HG03439 (cell line): ENCODE measurements at regions not wholly inside any gene's neighbourhood (a gene's known extent, or its start where the extent isn't known, plus 50 kb on each side); places are given as distances from the start of the nearest gene placed in this dataset.
A peak's percentile ranks its signal among the peaks of the same experiment; 100 is the strongest.
"Not testable (repeated sequence)": the region's sequence is repeated elsewhere in the genome, so short reads cannot be mapped to it uniquely, and the experiment has no call there.

Source experiments
- ATAC-seq: cut with Tn5 transposase; IDR thresholded peaks from one replicate; pipeline ENCODE4 v1.9.1; 2021; ENCODE audit warnings: mild to moderate bottlenecking, moderate library complexity; ENCODE audit not compliant: unreplicated experiment

- not testable (repeated sequence) for ATAC-seq
Measured at GRCh38 chr9:66601472-66601871, 299.1 kb upstream of the ZNF658 start.

- ATAC-seq = not testable (repeated sequence)
Measured at GRCh38 chr9:66631521-66632046, 268.9 kb upstream of the ZNF658 start.

GRCh38 chr9:66647675-66648074, 252.8 kb upstream of the ZNF658 start:
- ATAC-seq = not testable (repeated sequence)

- not testable (repeated sequence) for ATAC-seq
Measured at GRCh38 chr9:66690242-66690641, 210.3 kb upstream of the ZNF658 start.

- ATAC-seq = not testable (repeated sequence)
Measured at GRCh38 chr9:66695561-66696240, 204.8 kb upstream of the ZNF658 start.

GRCh38 chr9:66697343-66698065, 203.0 kb upstream of the ZNF658 start:
- ATAC-seq = not testable (repeated sequence)

- ATAC-seq = not testable (repeated sequence)
Measured at GRCh38 chr9:66698066-66698455, 202.5 kb upstream of the ZNF658 start.

GRCh38 chr9:66701411-66702377, 198.8 kb upstream of the ZNF658 start:
- ATAC-seq = not testable (repeated sequence)

- not testable (repeated sequence) for ATAC-seq
Measured at GRCh38 chr9:66711553-66711952, 189.0 kb upstream of the ZNF658 start.

GRCh38 chr9:66712870-66713269, 187.7 kb upstream of the ZNF658 start:
- ATAC-seq = peak; percentile 74

GRCh38 chr9:66713552-66713951, 187.0 kb upstream of the ZNF658 start:
- not testable (repeated sequence) for ATAC-seq

GRCh38 chr9:66720845-66721244, 179.7 kb upstream of the ZNF658 start:
- ATAC-seq = not testable (repeated sequence)

- ATAC-seq = not testable (repeated sequence)
Measured at GRCh38 chr9:66727540-66727939, 173.0 kb upstream of the ZNF658 start.

GRCh38 chr9:66736686-66737085, 163.8 kb upstream of the ZNF658 start:
- not testable (repeated sequence) for ATAC-seq

GRCh38 chr9:66738418-66738817, 162.1 kb upstream of the ZNF658 start:
- ATAC-seq = not testable (repeated sequence)

- not testable (repeated sequence) for ATAC-seq
Measured at GRCh38 chr9:66740136-66740535, 160.4 kb upstream of the ZNF658 start.

GRCh38 chr9:66745846-66746245, 154.7 kb upstream of the ZNF658 start:
- ATAC-seq = not testable (repeated sequence)

- ATAC-seq = not testable (repeated sequence)
Measured at GRCh38 chr9:66752324-66752923, 148.1 kb upstream of the ZNF658 start.

- not testable (repeated sequence) for ATAC-seq
Measured at GRCh38 chr9:66759825-66760492, 140.6 kb upstream of the ZNF658 start.
